Upper lobe of right lung (tissue), 1 donor: ENCODE measurements at regions not wholly inside any gene's neighbourhood (a gene's known extent, or its start where the extent isn't known, plus 50 kb on each side); places are given as distances from the start of the nearest gene placed in this dataset.
"Not testable (repeated sequence)": the region's sequence is repeated elsewhere in the genome, so short reads cannot be mapped to it uniquely, and the experiment has no call there.

Experiments
- ATAC-seq: fragments of 200-7000 bp; cut with Tn5 transposase; one replicate; pipeline ENCODE4 v1.9.1; 2020; ENCODE audit warnings: mild to moderate bottlenecking, moderate library complexity
- DNase-seq: peaks from one replicate; pipeline ENCODE4 v3.0.0-alpha.2; 2020
- H3K27ac ChIP-seq: fragments of 200-600 bp; one replicate; pipeline ENCODE4 v1.8.0; 2022
- H3K27me3 ChIP-seq: fragments of 200-600 bp; one replicate; pipeline ENCODE4 v1.8.0; 2022; ENCODE audit warnings: mild to moderate bottlenecking
- H3K36me3 ChIP-seq: fragments of 200-600 bp; one replicate; pipeline ENCODE4 v1.8.0; 2022
- H3K4me1 ChIP-seq: fragments of 200-600 bp; one replicate; pipeline ENCODE4 v1.8.0; 2022
- H3K4me3 ChIP-seq: fragments of 200-600 bp; one replicate; pipeline ENCODE4 v1.8.0; 2022; ENCODE audit warnings: mild to moderate bottlenecking
- H3K9me3 ChIP-seq: fragments of 200-600 bp; one replicate; pipeline ENCODE4 v1.8.0; 2022
- intact Hi-C: fragments of 100-400 bp; cut with DNase I; formaldehyde crosslinking; loops from one replicate; pipeline ENCODE4 v1.11.0; 2022
- TF ChIP-seq, protein P1 (sequence below): fragments of 200-600 bp; IDR thresholded peaks from one replicate; pipeline ENCODE4 v1.8.0; 2022; ENCODE audit warnings: antibody characterized with exemption
- donor health status: DM: no; HTN: yes; CAD: no; lungs with severe emphysema.

DNA sequence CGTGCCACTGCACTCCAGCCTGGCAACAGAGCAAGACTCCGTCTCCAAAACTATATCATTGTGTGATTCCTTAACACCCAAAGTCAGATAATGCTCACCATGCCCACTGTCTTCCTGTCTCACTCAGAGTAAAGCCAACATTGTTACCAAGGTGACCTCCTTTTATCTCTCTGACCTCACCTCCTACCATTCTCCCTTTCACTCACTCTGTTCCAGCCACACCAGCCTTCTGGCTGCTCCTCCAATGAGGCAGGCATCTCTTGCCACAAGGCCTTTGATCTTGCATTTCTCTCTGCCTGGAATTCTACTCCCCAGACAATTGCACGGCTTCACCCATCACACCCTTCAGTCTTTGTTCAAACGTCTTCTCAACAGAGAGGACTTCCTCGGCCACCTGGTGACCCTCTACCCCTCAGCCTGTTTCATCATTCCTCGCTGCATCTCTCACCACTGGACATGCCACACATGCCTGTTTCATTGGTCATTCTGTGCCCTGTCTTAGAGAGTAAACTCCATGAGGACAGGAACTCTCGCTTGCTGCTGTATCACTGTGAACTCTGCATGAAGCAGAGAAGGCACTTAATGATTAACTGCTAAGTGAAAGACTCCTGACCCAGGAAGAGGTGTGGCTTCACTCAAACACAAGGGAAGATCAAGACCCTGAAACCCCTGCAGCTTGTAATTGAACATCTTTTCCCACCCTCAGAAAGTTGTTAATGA, 67.1 kb upstream of the CAPZB start:
- Histone ChIP-seq H3K27me3 (no peaks in the 10 kb centered on the region), H3K27ac (no peak overlapping the region), H3K36me3 (no peaks in the 10 kb centered on the region), H3K9me3 (peaks cover 3% of the 10 kb centered on the region), H3K4me1 (no peaks in the 10 kb centered on the region), H3K4me3 (no peak overlapping the region)
- intact Hi-C loops: no loop called here
- no peak for ATAC-seq
- TF ChIP-seq, protein P1, sequence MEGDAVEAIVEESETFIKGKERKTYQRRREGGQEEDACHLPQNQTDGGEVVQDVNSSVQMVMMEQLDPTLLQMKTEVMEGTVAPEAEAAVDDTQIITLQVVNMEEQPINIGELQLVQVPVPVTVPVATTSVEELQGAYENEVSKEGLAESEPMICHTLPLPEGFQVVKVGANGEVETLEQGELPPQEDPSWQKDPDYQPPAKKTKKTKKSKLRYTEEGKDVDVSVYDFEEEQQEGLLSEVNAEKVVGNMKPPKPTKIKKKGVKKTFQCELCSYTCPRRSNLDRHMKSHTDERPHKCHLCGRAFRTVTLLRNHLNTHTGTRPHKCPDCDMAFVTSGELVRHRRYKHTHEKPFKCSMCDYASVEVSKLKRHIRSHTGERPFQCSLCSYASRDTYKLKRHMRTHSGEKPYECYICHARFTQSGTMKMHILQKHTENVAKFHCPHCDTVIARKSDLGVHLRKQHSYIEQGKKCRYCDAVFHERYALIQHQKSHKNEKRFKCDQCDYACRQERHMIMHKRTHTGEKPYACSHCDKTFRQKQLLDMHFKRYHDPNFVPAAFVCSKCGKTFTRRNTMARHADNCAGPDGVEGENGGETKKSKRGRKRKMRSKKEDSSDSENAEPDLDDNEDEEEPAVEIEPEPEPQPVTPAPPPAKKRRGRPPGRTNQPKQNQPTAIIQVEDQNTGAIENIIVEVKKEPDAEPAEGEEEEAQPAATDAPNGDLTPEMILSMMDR: no peak
- no peak for DNase-seq

DNA sequence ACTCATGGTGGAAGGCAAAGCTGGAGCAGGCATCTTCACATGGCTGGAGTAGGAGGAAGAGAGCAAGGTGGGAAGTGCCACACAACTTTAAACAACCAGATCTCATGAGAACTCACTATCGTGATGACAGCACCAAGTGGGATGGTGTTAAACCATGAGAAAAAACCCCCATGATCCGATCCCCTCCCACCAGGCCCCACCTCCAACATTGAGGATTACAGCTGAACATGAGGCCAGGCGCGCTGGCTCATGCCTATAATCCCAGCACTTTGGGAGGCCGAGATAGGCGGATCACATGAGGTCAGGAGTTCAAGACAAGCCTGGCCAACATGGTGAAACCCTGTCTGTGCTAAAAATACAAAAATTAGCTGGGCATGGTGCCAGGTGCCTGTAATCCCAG, 66.5 kb upstream of the CAPZB start:
- H3K27ac ChIP-seq, H3K4me1 ChIP-seq, H3K36me3 ChIP-seq, H3K9me3 ChIP-seq, ATAC-seq, intact Hi-C loops, H3K4me3 ChIP-seq, H3K27me3 ChIP-seq, DNase-seq: not testable (repeated sequence)

DNA sequence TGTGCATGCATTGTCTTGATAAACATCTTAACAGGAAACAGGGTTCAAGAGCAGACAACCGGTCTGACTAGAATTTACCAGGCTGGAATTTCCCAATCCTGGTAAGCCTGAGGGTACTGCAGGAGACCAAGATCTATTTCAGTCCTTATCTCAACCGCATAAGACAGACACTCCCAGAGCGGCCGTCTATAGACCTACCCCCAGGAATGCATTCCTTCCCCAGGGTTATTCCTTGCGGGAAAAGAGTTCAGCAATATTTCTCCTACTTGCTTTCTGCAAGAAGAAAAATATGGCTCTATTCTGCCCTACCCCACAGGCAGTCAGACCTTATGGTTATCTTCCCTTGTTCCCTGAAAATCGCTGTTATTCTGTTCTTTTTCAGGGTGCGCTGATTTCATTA, 65.1 kb upstream of the CAPZB start:
- H3K4me3 ChIP-seq, H3K4me1 ChIP-seq, ATAC-seq, intact Hi-C loops, H3K27me3 ChIP-seq, DNase-seq, H3K27ac ChIP-seq, H3K36me3 ChIP-seq: not testable (repeated sequence)
- H3K9me3 ChIP-seq: peaks cover 10% of the 10 kb centered on the region

DNA sequence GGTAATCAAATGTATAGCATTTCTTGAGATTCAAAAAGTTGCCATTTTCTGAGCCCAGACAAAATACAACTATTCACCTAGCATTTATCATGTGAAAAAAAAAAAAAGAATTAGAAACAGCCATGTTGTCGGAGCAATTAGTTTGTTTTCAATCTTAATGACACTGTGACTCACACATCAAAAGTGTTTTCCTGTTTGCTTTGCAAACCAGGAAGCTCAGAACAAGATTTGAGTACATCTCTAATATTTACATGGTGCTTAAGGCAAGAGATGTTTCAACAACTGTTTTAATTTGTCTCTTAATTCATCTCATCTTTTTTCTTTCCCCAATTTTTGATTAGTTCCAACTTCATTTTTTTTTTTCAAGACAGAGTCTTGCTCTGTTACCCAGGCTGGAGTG, 62.5 kb upstream of the CAPZB start:
- ATAC-seq (no peak), DNase-seq (no peak)
- H3K27ac ChIP-seq: no peak overlapping the region
- no peaks in the 10 kb centered on the region for H3K4me1 ChIP-seq
- peaks cover 10% of the 10 kb centered on the region for H3K9me3 ChIP-seq
- H3K36me3 ChIP-seq: no peaks in the 10 kb centered on the region
- intact Hi-C loops: no loop called here
- no peak overlapping the region for H3K4me3 ChIP-seq
- H3K27me3 ChIP-seq: no peaks in the 10 kb centered on the region
- TF ChIP-seq, protein P1: no peak

DNA sequence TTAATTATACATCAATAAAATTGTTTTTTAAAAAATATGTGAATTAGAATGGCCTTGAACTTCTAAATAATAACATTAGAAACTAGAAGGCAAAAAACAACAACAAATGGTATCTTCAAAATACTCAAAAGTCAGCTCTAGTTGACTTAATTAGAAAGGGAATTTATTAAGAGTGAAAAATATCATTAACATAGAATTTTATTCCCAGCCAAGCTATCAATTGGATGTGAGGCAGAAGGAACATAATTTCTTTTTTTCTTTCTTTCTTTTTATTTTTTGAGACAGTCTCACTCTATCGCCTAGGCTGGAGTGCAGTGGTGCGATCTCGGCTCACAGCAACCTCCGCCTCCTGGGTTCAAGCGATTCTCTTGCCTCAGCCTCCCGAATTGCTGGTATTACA, 51.2 kb upstream of the CAPZB start:
- no peaks in the 10 kb centered on the region for H3K36me3 ChIP-seq
- no peaks in the 10 kb centered on the region for H3K9me3 ChIP-seq
- H3K4me3 ChIP-seq: no peak overlapping the region
- DNase-seq (no peak), ATAC-seq (no peak)
- no peak overlapping the region for H3K27ac ChIP-seq
- intact Hi-C loops: no loop called here
- TF ChIP-seq, protein P1: no peak
- H3K4me1 ChIP-seq: no peaks in the 10 kb centered on the region
- H3K27me3 ChIP-seq: no peaks in the 10 kb centered on the region

DNA sequence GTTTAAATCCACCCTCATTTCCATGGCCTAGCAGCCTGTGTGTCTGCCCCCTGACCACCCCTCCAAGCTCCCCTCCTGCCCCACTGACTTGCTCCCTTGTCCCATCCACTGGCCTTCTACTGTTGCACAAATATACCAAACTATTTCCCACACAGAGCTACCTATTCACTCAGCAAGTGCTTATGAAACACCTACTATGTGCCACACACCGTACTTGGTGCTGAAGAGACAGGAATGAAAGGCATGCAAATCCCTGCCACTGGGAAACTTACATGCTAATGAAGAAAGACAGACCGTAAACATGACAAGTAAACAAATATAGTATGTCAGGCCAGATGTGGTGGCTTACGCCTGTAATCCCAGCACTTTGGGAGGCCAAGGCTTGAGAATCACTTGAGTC, 49.9 kb upstream of the CAPZB start:
- intact Hi-C loops: no loop called here
- no peak for ATAC-seq

More for the DNA sequence above, 49.9 kb upstream of the CAPZB start:
- Histone ChIP-seq H3K4me3 (no peak overlapping the region), H3K27ac (no peak overlapping the region), H3K36me3 (no peaks in the 10 kb centered on the region), H3K9me3 (no peaks in the 10 kb centered on the region), H3K27me3 (no peaks in the 10 kb centered on the region), H3K4me1 (no peaks in the 10 kb centered on the region)
- no peak for DNase-seq
- TF ChIP-seq, protein P1: no peak
